GM12872 (cell line): ENCODE measurements at regions not wholly inside any gene's neighbourhood (a gene's known extent, or its start where the extent isn't known, plus 50 kb on each side); places are given as distances from the start of the nearest gene placed in this dataset.

Source experiments
- TF ChIP-seq, protein P1 (sequence below): IDR thresholded peaks from 3 replicates; pipeline ENCODE4 v1.5.1; 2011; ENCODE audit warnings: low read depth, mild to moderate bottlenecking, low read length, moderate library complexity; ENCODE audit not compliant: insufficient read depth

- TF ChIP-seq, protein P1, sequence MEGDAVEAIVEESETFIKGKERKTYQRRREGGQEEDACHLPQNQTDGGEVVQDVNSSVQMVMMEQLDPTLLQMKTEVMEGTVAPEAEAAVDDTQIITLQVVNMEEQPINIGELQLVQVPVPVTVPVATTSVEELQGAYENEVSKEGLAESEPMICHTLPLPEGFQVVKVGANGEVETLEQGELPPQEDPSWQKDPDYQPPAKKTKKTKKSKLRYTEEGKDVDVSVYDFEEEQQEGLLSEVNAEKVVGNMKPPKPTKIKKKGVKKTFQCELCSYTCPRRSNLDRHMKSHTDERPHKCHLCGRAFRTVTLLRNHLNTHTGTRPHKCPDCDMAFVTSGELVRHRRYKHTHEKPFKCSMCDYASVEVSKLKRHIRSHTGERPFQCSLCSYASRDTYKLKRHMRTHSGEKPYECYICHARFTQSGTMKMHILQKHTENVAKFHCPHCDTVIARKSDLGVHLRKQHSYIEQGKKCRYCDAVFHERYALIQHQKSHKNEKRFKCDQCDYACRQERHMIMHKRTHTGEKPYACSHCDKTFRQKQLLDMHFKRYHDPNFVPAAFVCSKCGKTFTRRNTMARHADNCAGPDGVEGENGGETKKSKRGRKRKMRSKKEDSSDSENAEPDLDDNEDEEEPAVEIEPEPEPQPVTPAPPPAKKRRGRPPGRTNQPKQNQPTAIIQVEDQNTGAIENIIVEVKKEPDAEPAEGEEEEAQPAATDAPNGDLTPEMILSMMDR = peak; percentile 32; the same call in 2 of the 3 replicates
Measured at GRCh38 chr16:22977294-22977697, 163.3 kb downstream of the HS3ST2 start.

DNA sequence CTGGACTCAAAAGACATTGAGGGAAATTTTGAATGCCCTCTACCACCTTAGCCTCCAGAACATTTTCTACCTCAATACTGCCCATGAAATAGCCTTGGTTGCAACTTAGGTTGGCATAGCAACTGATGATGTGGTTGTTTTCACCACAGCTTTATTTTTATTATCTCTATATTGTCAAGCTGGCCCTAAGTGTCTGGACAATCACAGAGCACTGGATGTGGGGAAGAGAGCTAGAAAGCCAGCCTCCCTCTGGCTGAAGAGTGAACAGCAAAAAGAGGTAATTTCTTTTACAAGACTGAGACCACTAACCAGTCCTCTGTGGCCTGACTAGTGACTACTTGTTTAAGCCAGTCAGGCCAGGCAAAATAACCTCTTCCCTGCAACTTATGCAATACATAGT is 159.6 kb downstream of the HS3ST2 start:
- TF ChIP-seq, protein P1 = no peak

- TF ChIP-seq, protein P1 = no peak
Measured at GRCh38 chr16:22971346-22971924, 157.5 kb downstream of the HS3ST2 start.

GRCh38 chr16:22970209-22970865 is 156.4 kb downstream of the HS3ST2 start:
- TF ChIP-seq, protein P1 = no peak

DNA sequence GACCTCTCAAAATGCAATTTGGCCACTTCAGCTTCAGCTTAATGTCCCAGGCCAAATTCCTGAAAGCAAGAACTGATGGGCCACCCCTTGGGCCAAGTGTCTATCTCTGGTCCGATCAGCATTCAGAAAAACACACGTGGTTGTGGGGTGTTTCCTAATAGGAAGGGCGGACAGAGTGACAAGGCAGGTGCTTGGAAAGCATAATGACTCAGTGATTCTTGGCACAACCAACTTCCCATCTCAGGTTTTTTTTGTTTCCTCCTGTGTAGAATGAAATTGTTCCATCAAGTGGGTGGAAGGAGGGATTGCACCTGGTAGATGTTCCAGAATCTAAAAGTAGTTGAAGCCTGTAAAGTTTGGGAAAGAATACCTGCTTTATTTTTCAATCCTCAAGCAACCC is 155.6 kb downstream of the HS3ST2 start:
- TF ChIP-seq, protein P1 = no peak

GRCh38 chr16:22968931-22969330 is 155.0 kb downstream of the HS3ST2 start:
- TF ChIP-seq, protein P1 = no peak

- TF ChIP-seq, protein P1 = no peak
Measured at GRCh38 chr16:22967521-22968095, 153.6 kb downstream of the HS3ST2 start.
